ENCODE measurements at regions not wholly inside any gene's neighbourhood (a gene's known extent, or its start where the extent isn't known, plus 50 kb on each side); places are given as distances from the start of the nearest gene placed in this dataset.

- no peak for TF ChIP-seq POLR2A (IDR thresholded peaks at IDR 0.05; ENCODE audit: low read depth, low read length)
- no peak for TF ChIP-seq CTCF (IDR thresholded peaks at IDR 0.05; ENCODE audit: extremely low read depth in 1 of 2, insufficient read depth in 1 of 2, low read depth in 1 of 2, low read length in 2 of 2)
- TF ChIP-seq MYC (IDR thresholded peaks at IDR 0.05; ENCODE audit: low read depth, low read length) = no peak
- TF ChIP-seq POLR2AphosphoS5 (IDR thresholded peaks at IDR 0.05; ENCODE audit: insufficient read depth, low read depth, low read length) = no peak
- no peak for TF ChIP-seq MAX (IDR thresholded peaks at IDR 0.05; ENCODE audit: insufficient read depth, insufficient read length)
- TF ChIP-seq FOS (IDR thresholded peaks at IDR 0.05; ENCODE audit: borderline replicate concordance, insufficient read depth, low read length) = no peak
- TF ChIP-seq EZH2 (IDR thresholded peaks at IDR 0.05; ENCODE audit: borderline replicate concordance, low read depth, low read length, severe bottlenecking) = no peak
- TF ChIP-seq GATA2 (IDR thresholded peaks at IDR 0.05; ENCODE audit: insufficient read depth, insufficient read length, low read depth, low read length) = no peak
- POLR2A ChIA-PET = no interaction called here
Observed at GRCh38 chr11:128151338-128151737, 436.0 kb downstream of the ETS1 start.

More at GRCh38 chr11:128151338-128151737, 436.0 kb downstream of the ETS1 start:
- CTCF ChIA-PET = interaction anchor here (1.0 to 2.0 kb wide), 6 partner anchors 8 to 805 kb away, joined by 3 to 6 read pairs (median 4); no protein-coding TSS in a partner anchor
- Histone ChIP-seq H3K27me3 (ENCODE audit: control insufficient read depth in 2 of 2, insufficient read depth in 2 of 2, low read length in 2 of 2) (no peaks in the 10 kb centered on the region), H4K20me1 (replicated peaks; ENCODE audit: control insufficient read depth, extremely low read depth, insufficient read depth, low read length) (no peaks in the 10 kb centered on the region), H3K36me3 (ENCODE audit: control insufficient read depth in 2 of 2, extremely low read depth in 1 of 2, insufficient read depth in 2 of 2, low read length in 2 of 2) (no peaks in the 10 kb centered on the region), H3K79me2 (ENCODE audit: control insufficient read depth, insufficient read depth, low read length) (no peaks in the 10 kb centered on the region), H3K27ac (ENCODE audit: insufficient read depth, low read depth, low read length) (no peak overlapping the region), H3K4me3 (replicated peaks in 1 of 3; ENCODE audit: insufficient read depth in 1 of 3, low read depth in 1 of 3, low read length in 3 of 3) (no peak overlapping the region), H3K9me3 (replicated peaks; ENCODE audit: control insufficient read depth, insufficient read depth, low read length) (no peaks in the 10 kb centered on the region), H2AFZ (ENCODE audit: low read depth, low read length) (no peak overlapping the region), H3K4me2 (ENCODE audit: insufficient read depth, low read length) (no peak overlapping the region), H3K9ac (replicated peaks; ENCODE audit: extremely low read depth, insufficient read depth, low read length) (no peak overlapping the region), H3K9me1 (replicated peaks; ENCODE audit: control insufficient read depth, extremely low read depth, insufficient read depth, low read length) (no peaks in the 10 kb centered on the region), H3K4me1 (ENCODE audit: control insufficient read depth, extremely low read depth, insufficient read depth, low read length) (peaks cover 16% of the 10 kb centered on the region)
- no peak for DNase-seq (ENCODE audit: low read depth, low spot score)
- intact Hi-C loops (cut with micrococcal nuclease) (loop anchor here (5.0 kb wide), 1 partner anchor 99 kb away; no protein-coding TSS in a partner anchor), dilution Hi-C loops (cut with MboI; ENCODE audit: extremely low pct_ligation_motif_present, low sequenced_read_pairs) (loop anchor here (25.0 kb wide), 2 partner anchors 114 to 486 kb away; no protein-coding TSS in a partner anchor)
- BruUV-seq (replicated peaks) = no TSS peak
- FAIRE-seq = no peak

Measured in endothelial cell of umbilical vein (primary cell).